Spinal cord (tissue), 10 donors: ENCODE measurements at regions not wholly inside any gene's neighbourhood (a gene's known extent, or its start where the extent isn't known, plus 50 kb on each side); places are given as distances from the start of the nearest gene placed in this dataset. TPM values are rescaled to one million over a fixed set of nuclear protein-coding genes. Genes with fewer than 3 reads are reported as not detected.

Source experiments
- DNase-seq, 6 donors: peaks; one replicate each; pipeline versions ENCODE4 v3.0.0 to v3.0.0-alpha.2; 2013 to 2015; ENCODE audit warnings: low spot score in 6 of 6, low read depth in 4 of 6
- H3K27ac ChIP-seq: one replicate; pipeline ENCODE4 v1.5.1; 2013; ENCODE audit warnings: low read depth, low read length, control low read depth
- H3K27me3 ChIP-seq: one replicate; pipeline ENCODE4 v1.6.1; 2013; ENCODE audit warnings: low read length; ENCODE audit not compliant: control insufficient read depth, insufficient read depth
- H3K36me3 ChIP-seq: one replicate; pipeline ENCODE4 v1.6.1; 2013; ENCODE audit warnings: low read length; ENCODE audit not compliant: control insufficient read depth, insufficient read depth
- H3K4me1 ChIP-seq: one replicate; pipeline ENCODE4 v1.6.1; 2013; ENCODE audit warnings: low read length; ENCODE audit not compliant: control insufficient read depth, insufficient read depth
- H3K4me3 ChIP-seq: one replicate; pipeline ENCODE4 v1.5.1; 2013; ENCODE audit warnings: low read depth, low read length, control low read depth
- H3K9me3 ChIP-seq: one replicate; pipeline ENCODE4 v1.6.1; 2013; ENCODE audit warnings: low read length; ENCODE audit not compliant: control insufficient read depth, insufficient read depth
- WGBS: methylation state at CpG from one replicate; pipeline ENCODE4 v1.1.5; 2013; ENCODE audit warnings: missing lambda C conversion rate; ENCODE audit not compliant: insufficient coverage; 5-methylcytosine and 5-hydroxymethylcytosine counted together
- small RNA-seq: library from RNA; depleted of rRNA; stranded (forward); fragments of <200 nt; gene quantifications from one replicate; pipeline ENCODE3, GENCODE V24; 2014; ENCODE audit warnings: low replicate concordance
- donor health status: healthy.

- no peak overlapping the region for H3K27ac ChIP-seq
- H3K4me3 ChIP-seq: no peak overlapping the region
- no peaks in the 10 kb centered on the region for H3K27me3 ChIP-seq
- H3K9me3 ChIP-seq: no peaks in the 10 kb centered on the region
- WGBS: 91% methylated on average over 6 of the region's 8 CpGs
- H3K4me1 ChIP-seq: no peaks in the 10 kb centered on the region
- H3K36me3 ChIP-seq: no peaks in the 10 kb centered on the region
- no peak for DNase-seq
Measured at GRCh38 chr5:174649391-174649790, 75.0 kb upstream of the MSX2 start.

GRCh38 chr5:174654442-174654841 lies 69.9 kb upstream of the MSX2 start:
- no peak overlapping the region for H3K4me3 ChIP-seq
- H3K4me1 ChIP-seq: no peaks in the 10 kb centered on the region
- WGBS: 85% methylated on average over 2 of the region's 3 CpGs
- no peaks in the 10 kb centered on the region for H3K36me3 ChIP-seq
- no peaks in the 10 kb centered on the region for H3K9me3 ChIP-seq
- no peak overlapping the region for H3K27ac ChIP-seq
- H3K27me3 ChIP-seq: no peaks in the 10 kb centered on the region
- DNase-seq: no peak

- Histone ChIP-seq H3K27ac (no peak overlapping the region), H3K4me1 (no peaks in the 10 kb centered on the region), H3K27me3 (no peaks in the 10 kb centered on the region), H3K4me3 (no peak overlapping the region), H3K9me3 (no peaks in the 10 kb centered on the region), H3K36me3 (no peaks in the 10 kb centered on the region)
- peak in 4 of 6 donors; percentile 4 to 88 (median 44) for DNase-seq
- 31% methylated on average over 3 of the region's 4 CpGs for WGBS
Measured at GRCh38 chr5:174655351-174655750, 69.0 kb upstream of the MSX2 start.

GRCh38 chr5:174664180-174664850 lies 60.1 kb upstream of the MSX2 start:
- H3K36me3 ChIP-seq: no peaks in the 10 kb centered on the region
- H3K27me3 ChIP-seq: no peaks in the 10 kb centered on the region
- WGBS: 100% methylated on average over 1 of the region's 4 CpGs
- no peak overlapping the region for H3K4me3 ChIP-seq
- H3K4me1 ChIP-seq: no peaks in the 10 kb centered on the region
- no peak overlapping the region for H3K27ac ChIP-seq
- H3K9me3 ChIP-seq: peaks cover 2% of the 10 kb centered on the region
- DNase-seq: no peak

- 89% methylated on average over 1 of the region's 2 CpGs for WGBS
- no peaks in the 10 kb centered on the region for H3K27me3 ChIP-seq
- no peak for DNase-seq
Measured at GRCh38 chr5:174665347-174665746, 59.0 kb upstream of the MSX2 start.

GRCh38 chr5:174667526-174667925 lies 56.9 kb upstream of the MSX2 start:
- Histone ChIP-seq H3K36me3 (no peaks in the 10 kb centered on the region), H3K4me1 (no peaks in the 10 kb centered on the region), H3K27ac (no peak overlapping the region), H3K4me3 (no peak overlapping the region), H3K27me3 (no peaks in the 10 kb centered on the region), H3K9me3 (peaks cover 2% of the 10 kb centered on the region)
- no peak for DNase-seq
- WGBS: 92% methylated on average over 2 of the region's 2 CpGs

More at GRCh38 chr5:174665347-174665746, 59.0 kb upstream of the MSX2 start:
- H3K36me3 ChIP-seq: no peaks in the 10 kb centered on the region
- H3K4me1 ChIP-seq: no peaks in the 10 kb centered on the region
- peaks cover 2% of the 10 kb centered on the region for H3K9me3 ChIP-seq
- no peak overlapping the region for H3K4me3 ChIP-seq
- no peak overlapping the region for H3K27ac ChIP-seq

- peaks cover 2% of the 10 kb centered on the region for H3K9me3 ChIP-seq
- H3K4me3 ChIP-seq: no peak overlapping the region
- no peaks in the 10 kb centered on the region for H3K4me1 ChIP-seq
- 80% methylated on average over 1 of the region's 5 CpGs for WGBS
- H3K27me3 ChIP-seq: no peaks in the 10 kb centered on the region
- H3K27ac ChIP-seq: no peak overlapping the region
- no peak for DNase-seq
- H3K36me3 ChIP-seq: no peaks in the 10 kb centered on the region
Measured at GRCh38 chr5:174668349-174668748, 56.0 kb upstream of the MSX2 start.

Small RNA genes lying in the stretch of these regions (small RNA-seq; reads per million reads assigned to genes)
- gene HIGD1AP3 (not detected), gene SUMO2P6 (not detected)
